DND-41 (cell line): ENCODE measurements at regions not wholly inside any gene's neighbourhood (a gene's known extent, or its start where the extent isn't known, plus 50 kb on each side); places are given as distances from the start of the nearest gene placed in this dataset.

Experiments used
- CTCF ChIP-seq: IDR thresholded peaks from 2 replicates; pipeline ENCODE4 v1.5.1; 2012; ENCODE audit warnings: borderline replicate concordance, low read length, moderate library complexity, mild to moderate bottlenecking; ENCODE audit not compliant: poor library complexity, severe bottlenecking; ENCODE audit errors: extremely low read depth
- EZH2 ChIP-seq: IDR thresholded peaks from 3 replicates; pipeline ENCODE4 v1.6.1; 2012; ENCODE audit warnings: borderline replicate concordance, low read depth, mild to moderate bottlenecking, moderate library complexity, low read length, inconsistent platforms; ENCODE audit not compliant: severe bottlenecking

DNA sequence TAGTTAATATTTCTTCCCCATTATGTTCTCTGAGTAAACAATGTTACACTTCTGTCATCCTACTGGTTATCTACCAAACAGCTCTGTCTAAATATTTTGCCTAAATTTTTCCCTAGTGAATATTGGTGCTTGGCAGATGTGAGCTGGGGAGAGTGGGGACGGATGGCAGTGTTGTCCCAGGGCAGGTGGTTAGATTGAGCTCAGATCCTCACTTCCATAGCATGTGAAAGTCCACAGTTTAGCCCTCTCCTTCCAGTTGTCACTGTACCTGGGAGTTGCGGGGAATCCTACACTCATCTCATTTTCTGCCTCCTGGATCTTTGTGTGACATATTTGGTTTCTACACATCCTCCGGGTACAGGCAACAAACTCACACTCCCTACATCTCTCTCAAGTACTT lies 484.9 kb downstream of the EPM2A start:
- TF ChIP-seq CTCF, result no peak
- no peak for TF ChIP-seq EZH2
